GM12878 (cell line): ENCODE measurements at regions not wholly inside any gene's neighbourhood (a gene's known extent, or its start where the extent isn't known, plus 50 kb on each side); places are given as distances from the start of the nearest gene placed in this dataset.

Experiments
- ATAC-seq: fragments of 200-7000 bp; cut with Tn5 transposase; 3 replicates; pipeline ENCODE4 v1.9.1; 2020; ENCODE audit warnings: mild to moderate bottlenecking, moderate library complexity
- BruUV-seq: library from RNA; stranded (reverse); fragments of 400-500 nt; replicated peaks from 2 replicates; lab custom pipeline; 2021; lab: Mats Ljungman, UMichigan
- CTCF ChIA-PET: fragments of 300-600 bp; sonication (Branson Sonifier 250); formaldehyde crosslinking; extraction: SDS; loops from one replicate; lab custom pipeline; 2021; ENCODE audit warnings: inconsistent platforms; lab: Yijun Ruan, JAX
- POLR2A ChIA-PET: fragments of 350-600 bp; formaldehyde crosslinking; extraction: SDS; loops from one replicate; lab custom pipeline; 2021; ENCODE audit warnings: inconsistent platforms; lab: Charles Lee
- RAD21 ChIA-PET: fragments of 300-600 bp; sonication (Branson Sonifier 250); formaldehyde crosslinking; loops from one replicate; lab custom pipeline; 2023; ENCODE audit warnings: antibody characterized with exemption; ENCODE audit not compliant: unreplicated experiment; lab: Charles Lee
- SMC1A ChIA-PET: fragments of 300-600 bp; sonication (Branson Sonifier 250); formaldehyde crosslinking; loops from one replicate; lab custom pipeline; 2023; ENCODE audit not compliant: unreplicated experiment, uncharacterized antibody; lab: Charles Lee
- DNase-seq: peaks from one replicate; pipeline ENCODE4 v3.0.0-alpha.2; 2011; ENCODE audit warnings: low read depth, low spot score
- FAIRE-seq: peaks from 3 replicates; lab custom pipeline; 2011; peaks lifted over from hg19 to GRCh38; lab: Jason Lieb, UNC
- H2AFZ ChIP-seq: 2 replicates; pipeline ENCODE4 v1.6.0; 2011; ENCODE audit warnings: low read depth, low read length, control low read depth; ENCODE audit not compliant: control insufficient read depth
- H3K27ac ChIP-seq: 2 replicates; pipeline ENCODE4 v1.5.1; 2011; ENCODE audit warnings: control low read depth; ENCODE audit not compliant: control insufficient read depth, insufficient read depth
- H3K27me3 ChIP-seq, 2 experiments: replicated peaks in 1 of 2; 2 replicates each; pipeline versions ENCODE4 v1.6.0 to v1.6.1; 2011; ENCODE audit warnings: low read length in 1 of 2; ENCODE audit not compliant: control insufficient read depth in 2 of 2, insufficient read depth in 2 of 2
- H3K36me3 ChIP-seq, 2 experiments: 2 replicates each; pipeline ENCODE4 v1.5.1; 2011; ENCODE audit warnings: low read length in 1 of 2; ENCODE audit not compliant: control insufficient read depth in 2 of 2, insufficient read depth in 2 of 2
- H3K4me1 ChIP-seq: 2 replicates; pipeline ENCODE4 v1.6.1; 2011; ENCODE audit warnings: mild to moderate bottlenecking, low read length, moderate library complexity, mixed read lengths; ENCODE audit not compliant: control insufficient read depth, insufficient read depth
- H3K4me2 ChIP-seq: 2 replicates; pipeline ENCODE4 v1.6.0; 2011; ENCODE audit warnings: control low read depth; ENCODE audit not compliant: control insufficient read depth, insufficient read depth
- H3K4me3 ChIP-seq: fragments of 200-600 bp; sonication (generic); 2 replicates; pipeline ENCODE4 v1.5.1; 2016
- H3K79me2 ChIP-seq: 2 replicates; pipeline ENCODE4 v1.6.0; 2011; ENCODE audit warnings: low read length; ENCODE audit not compliant: control insufficient read depth, insufficient read depth
- H3K9ac ChIP-seq: 2 replicates; pipeline ENCODE4 v1.8.0; 2011; ENCODE audit warnings: low read length, control low read depth, mixed read lengths; ENCODE audit not compliant: control insufficient read depth, insufficient read depth
- H3K9me3 ChIP-seq: replicated peaks from 3 replicates; pipeline ENCODE4 v1.5.1; 2011; ENCODE audit warnings: mild to moderate bottlenecking, low read length; ENCODE audit not compliant: control insufficient read depth, insufficient read depth
- H4K20me1 ChIP-seq: 2 replicates; pipeline ENCODE4 v1.6.0; 2011; ENCODE audit not compliant: control insufficient read depth, insufficient read depth
- HDAC2 ChIP-seq: fragments of 200-600 bp; sonication (generic); IDR thresholded peaks from 2 replicates; pipeline ENCODE4 v1.6.1; 2017
- HDGF ChIP-seq: fragments of 450-650 bp; IDR thresholded peaks from 2 replicates; pipeline ENCODE4 v1.6.1; 2016; ENCODE audit warnings: antibody characterized with exemption
- LARP7 ChIP-seq: fragments of 450-650 bp; IDR thresholded peaks from 2 replicates; pipeline ENCODE4 v1.6.1; 2017; ENCODE audit warnings: mild to moderate bottlenecking
- RAD21 ChIP-seq: IDR thresholded peaks from 2 replicates; pipeline ENCODE4 v1.6.1; 2011; ENCODE audit warnings: mild to moderate bottlenecking, low read depth, low read length, moderate library complexity; ENCODE audit not compliant: insufficient read depth
- SMC3 ChIP-seq: IDR thresholded peaks from 2 replicates; pipeline ENCODE4 v1.6.1; 2011; ENCODE audit warnings: low read length, improper control_type of control experiment, borderline replicate concordance
- SP1 ChIP-seq: IDR thresholded peaks from one replicate; pipeline ENCODE4 v1.6.1; 2011; ENCODE audit warnings: low read depth, low read length
- WGBS: methylation state at CpG from one replicate; pipeline ENCODE4 v1.1.6; 2016; ENCODE audit warnings: low lambda C conversion rate; ENCODE audit not compliant: insufficient replicate concordance, insufficient coverage; ENCODE audit errors: missing lambda C conversion rate; 5-methylcytosine and 5-hydroxymethylcytosine counted together
- in situ Hi-C: fragments of 300-500 bp; cut with MboI; formaldehyde crosslinking; loops from 9 replicates; pipeline ENCODE4 v1.14.3; 2018; ENCODE audit warnings: mixed read lengths
- intact Hi-C: fragments of 100-400 bp; cut with micrococcal nuclease; formaldehyde crosslinking; loops from one replicate; pipeline ENCODE4 v1.14.2; 2022; ENCODE audit not compliant: unreplicated experiment
- TF ChIP-seq, protein P1 (sequence below): fragments of 450-650 bp; IDR thresholded peaks from 2 replicates; pipeline ENCODE4 v1.6.1; 2016; ENCODE audit warnings: mild to moderate bottlenecking, moderate library complexity, borderline replicate concordance
- TF ChIP-seq, protein P2 (sequence below), 3 experiments: IDR thresholded peaks in 2 of 3; conservative IDR thresholded peaks in 1 of 3; 2 replicates each; pipeline ENCODE4 v1.5.1; 2011; ENCODE audit warnings: low read depth in 3 of 3, low read length in 3 of 3, mild to moderate bottlenecking in 3 of 3, control low read depth in 2 of 3, moderate library complexity in 2 of 3, inconsistent platforms in 1 of 3, mixed read lengths in 1 of 3; ENCODE audit not compliant: control insufficient read depth in 2 of 3, insufficient read depth in 1 of 3; ENCODE audit errors: extremely low read depth in 1 of 3
- TF ChIP-seq, protein P3 (sequence below): IDR thresholded peaks from 2 replicates; pipeline ENCODE4 v1.6.1; 2011; ENCODE audit warnings: mild to moderate bottlenecking, low read depth, low read length, moderate library complexity; ENCODE audit not compliant: insufficient replicate concordance

DNA sequence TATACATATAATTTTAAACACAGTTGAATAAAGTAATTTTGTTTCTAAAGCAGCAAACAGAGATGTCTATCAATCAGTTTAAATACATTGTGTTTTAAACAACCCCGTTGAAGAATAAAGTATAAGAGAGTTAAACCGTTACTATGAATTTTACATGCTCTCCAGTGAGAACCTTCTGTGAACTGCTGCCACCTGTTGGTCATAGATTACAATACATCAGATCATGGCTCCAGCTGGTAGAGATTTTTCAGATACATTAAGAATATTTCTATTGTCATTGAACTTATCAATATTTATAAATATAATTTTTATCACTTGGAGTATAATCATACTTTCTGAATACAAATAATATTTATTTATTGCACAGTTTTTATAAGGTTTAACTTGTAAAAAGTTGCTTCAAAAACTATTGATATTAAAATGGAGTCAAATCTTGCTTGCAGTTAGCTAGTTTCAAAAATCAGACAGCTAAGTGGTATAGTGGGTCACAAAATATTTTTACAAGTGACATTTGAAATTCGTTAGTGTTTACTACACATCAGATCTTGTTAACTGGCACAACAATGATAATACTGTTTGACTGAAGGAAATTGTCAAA, 561.2 kb upstream of the PHF14 start:
- no peak overlapping the region for H3K9ac ChIP-seq
- DNase-seq (no peak), FAIRE-seq (no peak), ATAC-seq (peak; percentile 86)
- no peaks in the 10 kb centered on the region for H4K20me1 ChIP-seq
- H3K36me3 ChIP-seq, result no peaks in the 10 kb centered on the region
- H3K4me3 ChIP-seq, result no peak overlapping the region
- intact Hi-C loops (loop anchor here (2.0 to 10.0 kb wide), 3 partner anchors 482 to 1995 kb away; no protein-coding TSS in a partner anchor), in situ Hi-C loops (loop anchor here (10.0 kb wide), 1 partner anchor 1998 kb away; no protein-coding TSS in a partner anchor)
- no peaks in the 10 kb centered on the region for H3K9me3 ChIP-seq
- RAD21 ChIA-PET, result interaction anchor here (0.6 to 1.4 kb wide), 5 partner anchors 27 to 1993 kb away, joined by 3 to 4 read pairs (median 3); no protein-coding TSS in a partner anchor
- H3K27ac ChIP-seq, result no peak overlapping the region
- SMC1A ChIA-PET, result interaction anchor here (0.7 to 2.4 kb wide), 5 partner anchors 13 to 1994 kb away, joined by 3 to 9 read pairs (median 3); no protein-coding TSS in a partner anchor
- no peak overlapping the region for H3K4me2 ChIP-seq
- H3K79me2 ChIP-seq, result no peaks in the 10 kb centered on the region
- 12% methylated on average over 3 of the region's 3 CpGs for WGBS
- no peaks in the 10 kb centered on the region for H3K4me1 ChIP-seq
- H3K27me3 ChIP-seq, result no peaks in the 10 kb centered on the region
- POLR2A ChIA-PET, result no interaction called here
- CTCF ChIA-PET, result interaction anchor here (0.5 to 1.8 kb wide), 12 partner anchors 9 to 1227 kb away, joined by 3 to 9 read pairs (median 4); no protein-coding TSS in a partner anchor
- no TSS peak for BruUV-seq
- H2AFZ ChIP-seq, result no peak overlapping the region
- TF ChIP-seq RAD21, result peak; percentile 68
- TF ChIP-seq HDGF, result no peak
- TF ChIP-seq, protein P1, sequence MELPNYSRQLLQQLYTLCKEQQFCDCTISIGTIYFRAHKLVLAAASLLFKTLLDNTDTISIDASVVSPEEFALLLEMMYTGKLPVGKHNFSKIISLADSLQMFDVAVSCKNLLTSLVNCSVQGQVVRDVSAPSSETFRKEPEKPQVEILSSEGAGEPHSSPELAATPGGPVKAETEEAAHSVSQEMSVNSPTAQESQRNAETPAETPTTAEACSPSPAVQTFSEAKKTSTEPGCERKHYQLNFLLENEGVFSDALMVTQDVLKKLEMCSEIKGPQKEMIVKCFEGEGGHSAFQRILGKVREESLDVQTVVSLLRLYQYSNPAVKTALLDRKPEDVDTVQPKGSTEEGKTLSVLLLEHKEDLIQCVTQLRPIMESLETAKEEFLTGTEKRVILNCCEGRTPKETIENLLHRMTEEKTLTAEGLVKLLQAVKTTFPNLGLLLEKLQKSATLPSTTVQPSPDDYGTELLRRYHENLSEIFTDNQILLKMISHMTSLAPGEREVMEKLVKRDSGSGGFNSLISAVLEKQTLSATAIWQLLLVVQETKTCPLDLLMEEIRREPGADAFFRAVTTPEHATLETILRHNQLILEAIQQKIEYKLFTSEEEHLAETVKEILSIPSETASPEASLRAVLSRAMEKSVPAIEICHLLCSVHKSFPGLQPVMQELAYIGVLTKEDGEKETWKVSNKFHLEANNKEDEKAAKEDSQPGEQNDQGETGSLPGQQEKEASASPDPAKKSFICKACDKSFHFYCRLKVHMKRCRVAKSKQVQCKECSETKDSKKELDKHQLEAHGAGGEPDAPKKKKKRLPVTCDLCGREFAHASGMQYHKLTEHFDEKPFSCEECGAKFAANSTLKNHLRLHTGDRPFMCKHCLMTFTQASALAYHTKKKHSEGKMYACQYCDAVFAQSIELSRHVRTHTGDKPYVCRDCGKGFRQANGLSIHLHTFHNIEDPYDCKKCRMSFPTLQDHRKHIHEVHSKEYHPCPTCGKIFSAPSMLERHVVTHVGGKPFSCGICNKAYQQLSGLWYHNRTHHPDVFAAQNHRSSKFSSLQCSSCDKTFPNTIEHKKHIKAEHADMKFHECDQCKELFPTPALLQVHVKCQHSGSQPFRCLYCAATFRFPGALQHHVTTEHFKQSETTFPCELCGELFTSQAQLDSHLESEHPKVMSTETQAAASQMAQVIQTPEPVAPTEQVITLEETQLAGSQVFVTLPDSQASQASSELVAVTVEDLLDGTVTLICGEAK, result no peak
- TF ChIP-seq HDAC2, result no peak
- TF ChIP-seq, protein P2, sequence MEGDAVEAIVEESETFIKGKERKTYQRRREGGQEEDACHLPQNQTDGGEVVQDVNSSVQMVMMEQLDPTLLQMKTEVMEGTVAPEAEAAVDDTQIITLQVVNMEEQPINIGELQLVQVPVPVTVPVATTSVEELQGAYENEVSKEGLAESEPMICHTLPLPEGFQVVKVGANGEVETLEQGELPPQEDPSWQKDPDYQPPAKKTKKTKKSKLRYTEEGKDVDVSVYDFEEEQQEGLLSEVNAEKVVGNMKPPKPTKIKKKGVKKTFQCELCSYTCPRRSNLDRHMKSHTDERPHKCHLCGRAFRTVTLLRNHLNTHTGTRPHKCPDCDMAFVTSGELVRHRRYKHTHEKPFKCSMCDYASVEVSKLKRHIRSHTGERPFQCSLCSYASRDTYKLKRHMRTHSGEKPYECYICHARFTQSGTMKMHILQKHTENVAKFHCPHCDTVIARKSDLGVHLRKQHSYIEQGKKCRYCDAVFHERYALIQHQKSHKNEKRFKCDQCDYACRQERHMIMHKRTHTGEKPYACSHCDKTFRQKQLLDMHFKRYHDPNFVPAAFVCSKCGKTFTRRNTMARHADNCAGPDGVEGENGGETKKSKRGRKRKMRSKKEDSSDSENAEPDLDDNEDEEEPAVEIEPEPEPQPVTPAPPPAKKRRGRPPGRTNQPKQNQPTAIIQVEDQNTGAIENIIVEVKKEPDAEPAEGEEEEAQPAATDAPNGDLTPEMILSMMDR (IDR thresholded peaks at IDR 0.05 in 2 of 3, conservative IDR thresholded peaks at IDR 0.05 in 1 of 3; ENCODE audit: control insufficient read depth in 2 of 3, extremely low read depth in 1 of 3, insufficient read depth in 1 of 3, low read depth in 3 of 3, low read length in 3 of 3), result peak; percentile 35 to 63 (median 53)
- peak; percentile 48; the same call in 1 of the 2 replicates for TF ChIP-seq SMC3
- TF ChIP-seq LARP7, result no peak
- TF ChIP-seq, protein P3, sequence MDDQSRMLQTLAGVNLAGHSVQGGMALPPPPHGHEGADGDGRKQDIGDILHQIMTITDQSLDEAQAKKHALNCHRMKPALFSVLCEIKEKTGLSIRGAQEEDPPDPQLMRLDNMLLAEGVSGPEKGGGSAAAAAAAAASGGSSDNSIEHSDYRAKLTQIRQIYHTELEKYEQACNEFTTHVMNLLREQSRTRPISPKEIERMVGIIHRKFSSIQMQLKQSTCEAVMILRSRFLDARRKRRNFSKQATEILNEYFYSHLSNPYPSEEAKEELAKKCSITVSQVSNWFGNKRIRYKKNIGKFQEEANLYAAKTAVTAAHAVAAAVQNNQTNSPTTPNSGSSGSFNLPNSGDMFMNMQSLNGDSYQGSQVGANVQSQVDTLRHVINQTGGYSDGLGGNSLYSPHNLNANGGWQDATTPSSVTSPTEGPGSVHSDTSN, result no peak
- TF ChIP-seq SP1, result no peak
